Stimulated activated CD8-positive, alpha-beta memory T cell treated with anti-CD3 and anti-CD28 coated beads, Interleukin-7, amount 100 ng/mL, for 48 hours (primary cell): ENCODE measurements at regions not wholly inside any gene's neighbourhood (a gene's known extent, or its start where the extent isn't known, plus 50 kb on each side); places are given as distances from the start of the nearest gene placed in this dataset.
"Not testable (repeated sequence)": the region's sequence is repeated elsewhere in the genome, so short reads cannot be mapped to it uniquely, and the experiment has no call there.

ENCODE experiments used
- DNase-seq, 2 donors: peaks; one replicate each; pipeline ENCODE4 v3.0.0-alpha.2; 2020; ENCODE audit warnings: low read depth in 1 of 2; ENCODE audit errors: extremely low read depth in 1 of 2

- not testable (repeated sequence) for DNase-seq
Observed at GRCh38 chrX:115840729-115841409, 279.9 kb downstream of the PLS3 start.

GRCh38 chrX:115850986-115851385, 290.0 kb downstream of the PLS3 start:
- not testable (repeated sequence) for DNase-seq

GRCh38 chrX:115853260-115853659, 292.3 kb downstream of the PLS3 start:
- not testable (repeated sequence) for DNase-seq

- not testable (repeated sequence) for DNase-seq
Observed at GRCh38 chrX:115881170-115881569, 289.4 kb upstream of the AGTR2 start.

GRCh38 chrX:115884121-115884520, 286.4 kb upstream of the AGTR2 start:
- not testable (repeated sequence) for DNase-seq

- DNase-seq: peak in 1 of 2 donors; percentile 40
Observed at GRCh38 chrX:115888041-115888440, 282.5 kb upstream of the AGTR2 start.

GRCh38 chrX:115888519-115888918, 282.0 kb upstream of the AGTR2 start:
- DNase-seq: not testable (repeated sequence)

- no peak for DNase-seq
Observed at GRCh38 chrX:115889121-115889890, 281.2 kb upstream of the AGTR2 start.

- DNase-seq: no peak
Observed at GRCh38 chrX:115892056-115892708, 278.4 kb upstream of the AGTR2 start.

GRCh38 chrX:115892787-115893671, 277.5 kb upstream of the AGTR2 start:
- no peak for DNase-seq

- no peak for DNase-seq
Observed at GRCh38 chrX:115894087-115894486, 276.5 kb upstream of the AGTR2 start.

- DNase-seq: no peak
Observed at GRCh38 chrX:115895678-115896329, 274.7 kb upstream of the AGTR2 start.

- DNase-seq: no peak
Observed at GRCh38 chrX:115896362-115896761, 274.2 kb upstream of the AGTR2 start.

GRCh38 chrX:115897956-115898355, 272.6 kb upstream of the AGTR2 start:
- no peak for DNase-seq

- no peak for DNase-seq
Observed at GRCh38 chrX:115898382-115899001, 272.1 kb upstream of the AGTR2 start.

- no peak for DNase-seq
Observed at GRCh38 chrX:115900425-115900824, 270.1 kb upstream of the AGTR2 start.

- no peak for DNase-seq
Observed at GRCh38 chrX:115901241-115901640, 269.3 kb upstream of the AGTR2 start.

- DNase-seq: no peak
Observed at GRCh38 chrX:115902995-115903394, 267.5 kb upstream of the AGTR2 start.

- no peak for DNase-seq
Observed at GRCh38 chrX:115906276-115906675, 264.3 kb upstream of the AGTR2 start.

GRCh38 chrX:115906881-115907280, 263.7 kb upstream of the AGTR2 start:
- no peak for DNase-seq
